GM19035 (cell line): ENCODE measurements at regions not wholly inside any gene's neighbourhood (a gene's known extent, or its start where the extent isn't known, plus 50 kb on each side); places are given as distances from the start of the nearest gene placed in this dataset.

ENCODE experiments used
- ATAC-seq: cut with Tn5 transposase; IDR thresholded peaks from one replicate; pipeline ENCODE4 v1.9.1; 2021; ENCODE audit not compliant: unreplicated experiment

GRCh38 chr5:30765227-30765626, 428.3 kb upstream of the CDH6 start:
- no peak for ATAC-seq

GRCh38 chr5:30764704-30765103, 428.8 kb upstream of the CDH6 start:
- ATAC-seq: no peak

GRCh38 chr5:30759731-30760130, 433.8 kb upstream of the CDH6 start:
- no peak for ATAC-seq

- no peak for ATAC-seq
Observed at GRCh38 chr5:30752015-30752414, 441.5 kb upstream of the CDH6 start.

GRCh38 chr5:30749971-30750370, 443.5 kb upstream of the CDH6 start:
- ATAC-seq: no peak

- ATAC-seq: no peak
Observed at GRCh38 chr5:30747412-30747811, 446.1 kb upstream of the CDH6 start.

- no peak for ATAC-seq
Observed at GRCh38 chr5:30736669-30737068, 456.8 kb upstream of the CDH6 start.

GRCh38 chr5:30734118-30734517, 459.4 kb upstream of the CDH6 start:
- ATAC-seq: no peak

GRCh38 chr5:30725073-30725472, 468.4 kb upstream of the CDH6 start:
- ATAC-seq: no peak

- no peak for ATAC-seq
Observed at GRCh38 chr5:30698217-30698616, 495.3 kb upstream of the CDH6 start.

GRCh38 chr5:30693326-30693725, 500.2 kb upstream of the CDH6 start:
- no peak for ATAC-seq

GRCh38 chr5:30690931-30691330, 502.6 kb upstream of the CDH6 start:
- ATAC-seq: no peak

- no peak for ATAC-seq
Observed at GRCh38 chr5:30687461-30687860, 506.0 kb upstream of the CDH6 start.

- ATAC-seq: no peak
Observed at GRCh38 chr5:30686530-30686929, 507.0 kb upstream of the CDH6 start.

GRCh38 chr5:30676223-30676840, 517.2 kb upstream of the CDH6 start:
- no peak for ATAC-seq

GRCh38 chr5:30667293-30667692, 526.2 kb upstream of the CDH6 start:
- ATAC-seq: no peak

GRCh38 chr5:30663536-30663935, 530.0 kb upstream of the CDH6 start:
- no peak for ATAC-seq

- no peak for ATAC-seq
Observed at GRCh38 chr5:30662373-30662772, 531.1 kb upstream of the CDH6 start.

- no peak for ATAC-seq
Observed at GRCh38 chr5:30661730-30662129, 531.8 kb upstream of the CDH6 start.

GRCh38 chr5:30659417-30659816, 534.1 kb upstream of the CDH6 start:
- no peak for ATAC-seq

- no peak for ATAC-seq
Observed at GRCh38 chr5:30650311-30650710, 543.2 kb upstream of the CDH6 start.

- no peak for ATAC-seq
Observed at GRCh38 chr5:30638899-30639298, 554.6 kb upstream of the CDH6 start.

- no peak for ATAC-seq
Observed at GRCh38 chr5:30627945-30628344, 565.5 kb upstream of the CDH6 start.

GRCh38 chr5:30626557-30626956, 566.9 kb upstream of the CDH6 start:
- no peak for ATAC-seq
